HG03565 (cell line): ENCODE measurements at regions not wholly inside any gene's neighbourhood (a gene's known extent, or its start where the extent isn't known, plus 50 kb on each side); places are given as distances from the start of the nearest gene placed in this dataset.

Experiments used
- ATAC-seq: cut with Tn5 transposase; IDR thresholded peaks from one replicate; pipeline ENCODE4 v1.9.1; 2021; ENCODE audit warnings: mild to moderate bottlenecking, moderate library complexity; ENCODE audit not compliant: unreplicated experiment

DNA sequence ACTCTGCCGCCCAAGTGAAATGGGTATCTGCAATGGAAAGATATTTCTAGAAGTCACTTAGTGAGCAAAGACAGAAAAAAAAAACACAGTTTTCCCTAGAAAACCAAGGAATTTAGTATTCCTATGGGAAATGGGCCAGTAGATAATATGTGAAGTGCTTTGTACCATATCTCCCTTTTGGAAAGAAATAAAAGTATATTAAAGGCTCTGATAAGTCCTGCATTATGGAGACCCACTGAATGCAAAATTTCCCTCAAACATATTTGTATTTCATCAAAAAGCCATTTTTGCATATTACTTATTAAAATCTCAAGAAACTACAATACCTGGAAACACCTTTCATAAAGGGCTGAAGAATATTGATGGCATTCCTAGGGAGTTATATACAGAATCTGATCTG is 51.6 kb upstream of the DYNLRB2 start:
- no peak for ATAC-seq

DNA sequence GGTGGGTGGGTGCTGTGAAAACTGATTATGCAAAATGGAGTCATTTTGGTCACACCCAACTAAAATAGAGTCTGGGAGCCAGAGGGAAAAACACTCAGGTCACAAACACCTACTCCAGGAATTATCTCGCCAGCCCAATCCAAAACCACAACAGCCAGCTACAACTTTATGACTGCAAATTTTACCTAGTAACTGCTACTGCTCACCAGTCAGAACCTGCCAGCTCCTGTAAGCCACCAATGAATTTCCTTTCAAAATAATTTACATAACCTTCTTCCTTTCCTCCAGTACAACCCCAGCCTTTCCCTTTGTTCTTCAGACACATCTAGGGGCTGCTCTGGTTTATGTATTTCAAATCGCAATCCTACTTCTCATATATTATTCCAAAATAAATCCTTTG is 52.6 kb upstream of the DYNLRB2 start:
- no peak for ATAC-seq

DNA sequence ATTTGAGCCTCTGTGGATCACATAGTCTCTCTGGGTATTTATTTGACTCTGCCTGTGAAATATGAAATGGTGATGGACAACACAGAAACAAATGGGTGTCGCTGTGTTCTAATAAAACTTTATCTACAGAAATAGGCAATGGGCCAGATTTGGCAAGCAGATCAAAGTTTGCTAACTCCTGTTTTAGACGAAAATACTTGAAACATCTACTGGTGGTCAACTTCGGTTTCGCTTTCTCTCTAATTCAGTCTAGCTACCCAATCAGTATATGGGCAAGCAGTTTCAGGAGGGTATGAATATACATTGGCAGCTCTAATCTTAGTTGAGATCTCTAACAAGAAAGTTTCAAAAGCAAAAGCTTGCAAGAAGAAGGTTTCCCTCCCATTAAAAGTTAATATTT is 60.1 kb upstream of the DYNLRB2 start:
- no peak for ATAC-seq

DNA sequence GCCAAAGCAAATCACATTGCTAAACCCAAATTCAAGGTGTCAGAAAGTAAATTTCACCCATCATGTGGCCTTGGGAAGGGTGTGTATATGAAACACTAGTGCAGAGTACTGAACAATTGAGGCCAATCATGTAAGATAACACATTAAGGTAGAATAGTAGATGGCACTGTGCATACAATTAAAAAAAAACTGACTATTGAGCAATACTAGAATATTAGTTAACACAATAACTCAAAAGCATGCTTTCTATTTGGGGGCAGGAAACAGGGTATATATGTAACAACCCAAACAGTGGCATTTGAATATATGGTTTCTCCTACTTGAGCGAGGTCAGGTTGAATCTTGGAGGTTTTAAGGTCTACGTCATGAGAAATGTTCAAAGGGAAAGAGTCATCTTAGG is 63.0 kb upstream of the DYNLRB2 start:
- ATAC-seq = no peak

DNA sequence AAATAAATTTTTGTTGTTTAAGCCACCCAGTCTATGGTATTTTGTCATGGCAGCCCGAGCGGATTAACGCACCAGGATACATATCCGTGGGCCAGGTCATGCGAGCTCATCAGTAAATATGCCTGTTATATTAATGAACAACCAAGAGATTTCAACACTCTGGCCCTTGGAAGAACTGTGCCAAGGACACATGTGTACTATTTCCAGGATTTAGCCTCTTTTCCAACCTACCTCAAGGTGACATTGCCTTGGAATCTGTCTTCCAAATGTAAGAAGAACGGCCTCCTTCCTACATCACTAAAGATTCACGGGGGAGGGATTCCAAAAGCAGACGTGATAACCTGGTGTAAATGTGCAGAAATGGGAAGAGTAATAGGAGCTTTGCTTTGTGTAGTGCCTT is 72.8 kb upstream of the DYNLRB2 start:
- ATAC-seq = no peak

DNA sequence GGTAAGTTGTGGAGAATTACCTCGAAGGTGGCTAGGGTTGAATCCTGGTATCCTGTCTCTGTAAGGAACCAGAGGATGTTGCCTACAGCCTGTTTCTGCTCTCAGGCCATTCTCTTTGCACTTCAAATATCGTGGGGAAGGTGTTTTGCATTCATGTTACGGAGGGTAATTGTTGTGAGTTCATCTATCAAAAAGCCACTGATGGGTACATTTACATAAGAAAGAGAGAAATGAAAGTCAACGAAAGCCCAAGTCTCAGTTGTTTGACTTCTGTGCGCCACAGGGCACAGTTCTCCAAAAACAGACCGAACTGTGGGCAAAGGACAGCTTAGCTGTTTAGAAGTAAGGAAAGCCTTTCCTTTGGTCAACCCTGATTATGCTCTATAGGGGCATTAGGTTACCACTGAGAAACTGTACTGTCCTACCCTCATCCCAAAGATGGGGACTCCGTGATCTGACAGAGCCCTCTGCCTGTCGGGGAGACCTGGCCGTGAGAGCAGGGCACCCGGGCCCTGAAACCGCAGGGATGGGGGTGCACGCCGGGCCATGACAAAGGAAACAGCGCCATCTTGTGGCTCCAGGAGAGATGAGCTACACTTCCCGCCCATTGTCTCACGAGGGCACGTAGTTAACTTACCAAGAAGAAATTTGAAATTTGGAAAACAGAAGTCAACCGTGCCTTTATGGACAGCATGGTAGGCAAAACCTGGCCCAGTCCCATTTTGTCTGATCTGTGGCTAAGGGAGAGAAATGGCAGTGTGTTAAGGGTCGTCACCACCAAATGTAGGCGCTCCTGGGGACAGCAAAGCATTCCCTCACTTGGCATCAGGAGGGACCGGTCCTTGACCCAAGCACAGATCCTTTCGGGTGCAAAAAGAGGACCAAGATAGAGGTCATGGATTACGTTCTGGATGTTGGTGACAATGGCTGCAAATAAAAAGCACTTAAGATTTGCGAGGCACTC is 74.5 kb upstream of the DYNLRB2 start:
- ATAC-seq = peak; percentile 45

DNA sequence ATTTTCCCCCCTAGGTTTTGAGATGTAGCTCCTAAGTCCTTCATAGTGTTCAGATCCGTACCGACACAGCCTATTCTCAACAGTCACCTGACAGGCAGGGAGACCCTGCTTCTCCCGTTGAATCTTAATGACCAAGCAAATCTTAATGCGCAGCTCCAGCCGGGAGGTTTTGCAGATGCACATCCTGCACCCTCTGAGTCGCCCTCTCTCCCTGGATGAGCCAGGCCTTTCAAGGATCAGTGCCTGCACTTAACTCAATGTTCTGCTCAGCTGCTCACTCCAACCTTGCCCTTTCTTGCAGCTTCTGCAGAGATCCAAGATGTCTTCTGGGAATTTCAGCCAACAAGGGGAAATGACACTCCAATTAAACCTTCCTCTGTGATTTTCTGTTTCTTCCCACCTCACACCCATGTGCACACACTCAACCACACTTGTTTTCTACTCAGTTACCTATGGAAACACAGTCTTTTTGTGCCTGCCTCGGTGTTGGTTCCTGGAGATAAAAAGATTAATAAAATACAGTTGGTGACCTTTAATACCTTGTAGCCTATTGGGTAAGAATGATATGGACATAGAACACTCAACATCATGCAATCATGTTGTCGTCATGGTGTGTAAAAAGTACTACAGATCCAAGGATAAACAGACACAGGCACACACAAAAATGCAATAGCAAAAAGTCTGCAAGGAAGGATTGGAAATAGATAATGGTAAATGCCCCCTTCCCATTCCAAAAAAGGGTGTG is 76.9 kb upstream of the DYNLRB2 start:
- ATAC-seq = no peak

DNA sequence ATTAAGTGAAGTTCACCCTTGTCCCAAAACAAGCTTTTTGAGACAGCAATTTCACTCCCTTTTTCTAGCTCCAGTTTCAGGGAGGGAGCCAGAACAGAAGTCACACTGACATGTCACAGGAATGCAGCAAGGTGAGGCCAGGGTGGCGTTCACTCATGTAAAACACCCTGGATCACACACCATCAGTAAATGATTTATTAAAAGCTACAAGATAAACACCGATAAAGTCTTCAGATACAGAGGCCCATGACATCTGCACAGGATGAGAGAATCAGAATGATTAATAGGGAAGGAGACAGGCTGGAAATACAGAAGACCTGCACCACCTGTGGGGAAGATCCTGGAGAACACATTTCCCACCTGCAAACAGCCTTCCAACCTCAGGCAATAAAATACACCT is 77.5 kb upstream of the DYNLRB2 start:
- ATAC-seq = no peak

DNA sequence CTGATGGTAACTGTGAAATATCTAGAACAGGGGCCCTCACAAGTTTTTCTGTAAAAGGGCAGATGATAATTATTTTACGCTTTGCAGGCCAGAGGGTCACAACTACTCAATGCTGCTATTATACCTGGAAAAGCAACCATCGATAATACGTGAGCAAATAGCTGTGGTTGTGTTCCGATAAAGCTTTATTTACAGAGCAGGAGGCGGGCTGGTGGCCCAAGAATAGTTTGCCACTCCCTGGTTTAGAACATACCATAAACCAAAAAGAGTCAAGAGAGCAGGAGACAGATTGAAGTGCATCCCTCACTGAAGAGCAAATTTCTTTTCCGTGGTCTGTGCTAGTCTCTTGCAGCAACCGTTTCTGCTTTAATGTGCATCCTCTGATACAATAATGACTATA is 77.9 kb upstream of the DYNLRB2 start:
- no peak for ATAC-seq

DNA sequence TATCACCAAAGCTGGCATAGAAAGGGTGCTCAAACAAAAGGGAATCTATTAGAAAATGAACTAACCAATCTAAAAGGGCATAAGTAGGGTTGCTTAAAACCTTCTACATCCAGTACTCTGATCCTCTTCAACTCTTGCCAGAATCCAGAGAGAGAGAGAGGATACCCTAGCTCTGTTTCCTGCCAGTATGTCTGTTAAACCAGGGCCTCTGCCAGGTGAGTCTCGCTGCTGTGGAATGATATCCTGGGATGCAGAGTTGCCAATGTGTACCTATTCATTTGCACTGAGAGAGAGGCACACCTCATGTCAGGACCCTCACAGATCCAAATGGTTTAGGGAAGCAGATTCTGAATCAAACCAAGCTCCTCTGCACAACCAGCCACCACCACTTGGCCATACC is 79.8 kb upstream of the DYNLRB2 start:
- no peak for ATAC-seq

DNA sequence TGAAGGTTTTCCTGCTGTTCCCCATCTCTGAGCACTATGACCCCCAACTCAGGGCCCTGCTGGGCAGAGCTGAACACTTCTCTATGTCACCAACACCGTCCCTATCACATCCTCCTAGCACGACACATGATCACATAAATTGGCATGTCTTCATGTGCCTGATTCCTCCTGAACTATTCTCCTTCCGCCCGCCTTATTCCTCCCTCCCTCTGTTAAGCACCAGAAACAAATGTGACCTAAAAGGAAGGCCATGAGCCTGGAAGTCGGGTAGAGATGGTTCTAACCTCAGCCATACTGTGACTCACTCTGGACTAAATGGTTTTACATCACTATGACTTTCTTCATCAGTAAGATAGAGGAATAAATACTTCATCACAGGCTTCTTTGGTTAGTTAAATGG is 80.8 kb upstream of the DYNLRB2 start:
- ATAC-seq = no peak

DNA sequence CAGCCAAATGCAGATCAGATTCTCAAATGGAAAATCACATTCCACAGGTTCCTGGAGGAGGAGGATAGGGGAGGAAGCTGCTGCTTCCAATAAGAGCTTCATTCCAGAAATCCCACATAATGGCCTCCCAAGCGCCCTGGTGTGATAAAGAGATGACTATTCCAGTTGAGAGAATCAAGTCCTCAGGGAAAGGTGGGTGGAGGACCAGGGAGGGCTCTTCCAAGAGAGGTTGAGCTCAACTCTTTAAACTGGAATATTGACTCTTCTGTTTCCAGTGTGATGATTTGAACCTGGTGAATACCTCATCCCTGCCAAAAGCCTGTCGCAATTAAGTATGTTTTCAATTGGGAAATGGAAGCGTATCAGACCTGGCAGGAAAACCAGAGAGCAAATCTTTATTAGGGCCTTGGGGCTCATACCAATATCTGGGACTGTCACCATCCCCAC is 81.4 kb upstream of the DYNLRB2 start:
- no peak for ATAC-seq

DNA sequence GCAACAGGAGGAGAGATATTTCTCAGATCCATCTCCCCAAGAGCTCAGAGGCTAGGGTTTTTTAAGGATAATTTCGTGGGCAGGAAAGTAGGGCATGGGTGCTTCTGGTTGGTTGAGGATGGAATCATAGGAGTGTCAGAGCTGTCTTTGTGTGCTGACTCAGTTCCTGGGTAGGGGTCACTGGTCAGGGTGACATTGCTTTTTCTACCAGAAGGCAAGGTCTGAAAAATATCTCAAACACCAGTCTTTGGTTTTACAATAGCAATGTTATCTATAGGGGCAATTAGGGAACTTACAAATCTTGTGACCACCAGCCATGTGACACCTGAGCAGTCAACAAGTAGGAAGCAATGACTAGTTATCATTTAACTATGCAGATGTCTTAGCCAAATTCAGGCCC is 82.9 kb upstream of the DYNLRB2 start:
- no peak for ATAC-seq

DNA sequence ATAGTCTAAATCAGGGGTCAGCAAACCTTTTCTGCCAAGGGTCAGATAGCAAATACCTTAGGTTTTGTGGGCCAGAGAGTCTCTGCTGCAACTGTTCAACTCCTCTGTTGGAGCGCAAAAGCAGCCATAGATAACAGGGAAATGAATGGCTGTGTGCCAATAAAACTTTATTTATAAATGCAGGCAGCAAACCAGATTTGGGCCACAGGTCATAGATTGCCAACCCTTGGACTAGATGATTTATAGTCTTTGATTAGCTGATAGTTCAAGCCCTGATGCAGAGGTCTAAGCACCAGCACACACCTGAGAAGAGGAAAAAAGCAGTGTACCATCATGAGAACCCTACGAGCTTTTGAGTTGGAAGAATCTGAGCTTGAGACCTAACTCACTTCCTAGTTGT is 86.0 kb upstream of the DYNLRB2 start:
- ATAC-seq = no peak

DNA sequence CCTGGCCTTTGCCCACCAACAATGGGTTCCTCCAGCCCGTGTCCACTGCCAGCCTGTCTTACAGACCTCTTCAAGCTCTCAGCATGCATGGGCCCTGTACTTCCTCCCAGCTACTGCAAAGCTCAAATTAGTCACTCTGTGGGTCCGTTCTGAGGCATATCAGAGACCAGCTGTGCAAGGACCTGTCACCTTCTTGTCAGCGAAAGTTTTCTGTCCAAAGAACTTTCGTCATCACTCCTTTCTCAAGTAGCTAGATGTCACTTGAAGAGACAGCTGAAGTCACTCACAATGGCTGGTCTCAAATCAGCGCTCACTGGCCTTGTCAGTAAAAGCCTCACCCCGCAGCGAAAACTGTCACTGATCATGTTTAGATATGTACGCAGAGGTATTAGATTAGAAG is 91.4 kb upstream of the DYNLRB2 start:
- ATAC-seq = no peak

DNA sequence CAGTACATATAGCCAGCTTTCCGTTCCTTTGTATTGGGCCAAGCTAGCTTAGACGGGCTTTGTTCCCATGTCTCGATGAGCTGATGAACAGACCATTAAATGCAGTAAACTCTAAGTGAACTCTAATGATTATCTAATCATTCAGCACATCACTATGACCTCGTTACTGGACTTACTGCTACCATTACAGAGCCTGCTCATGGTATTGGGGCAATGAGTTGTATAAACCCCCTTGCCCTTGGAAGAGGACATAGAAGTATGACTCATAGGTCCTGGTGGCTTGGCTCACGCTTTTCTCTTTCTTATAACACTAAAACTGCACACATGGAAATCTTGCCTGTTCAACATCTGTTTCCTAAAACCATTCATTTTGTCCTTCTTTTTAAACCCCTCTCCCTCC is 93.6 kb upstream of the DYNLRB2 start:
- no peak for ATAC-seq

DNA sequence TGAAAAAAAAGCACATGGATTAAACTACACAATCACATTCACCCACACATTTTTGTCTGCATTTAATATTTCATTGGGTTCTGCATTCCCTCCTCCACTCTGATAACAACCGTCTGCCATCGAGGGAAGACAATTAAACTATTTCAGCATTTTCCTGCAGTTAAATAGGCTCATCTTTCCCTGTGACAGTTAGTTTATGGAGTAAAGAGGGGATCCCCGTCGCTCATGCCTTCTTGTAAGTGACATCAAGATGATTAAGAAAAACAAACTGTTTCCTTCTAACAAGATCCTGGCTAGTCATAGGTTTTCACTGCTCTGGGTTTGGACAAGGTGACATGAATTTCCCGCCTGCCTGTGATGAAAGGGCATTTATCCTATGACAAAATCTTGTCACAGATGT is 98.0 kb upstream of the DYNLRB2 start:
- ATAC-seq = no peak

DNA sequence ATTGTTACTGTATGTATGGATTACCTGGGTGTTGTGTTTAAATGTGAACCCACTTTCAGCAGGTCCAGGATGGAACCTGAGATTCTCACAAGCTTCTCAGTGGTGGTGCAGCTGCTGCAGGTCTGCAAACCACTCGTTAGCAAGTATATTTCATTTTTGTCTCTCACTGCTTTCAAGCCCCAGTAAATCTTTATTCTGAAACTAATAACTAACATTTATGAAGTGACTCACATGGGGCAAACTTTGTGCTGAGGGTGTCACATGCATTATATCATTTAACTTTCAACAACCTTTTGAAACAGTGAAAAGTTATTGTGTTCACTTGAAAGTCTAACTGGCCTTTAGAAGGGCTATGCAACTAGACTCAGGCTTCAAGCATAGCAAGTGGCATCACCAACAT is 98.9 kb upstream of the DYNLRB2 start:
- no peak for ATAC-seq

DNA sequence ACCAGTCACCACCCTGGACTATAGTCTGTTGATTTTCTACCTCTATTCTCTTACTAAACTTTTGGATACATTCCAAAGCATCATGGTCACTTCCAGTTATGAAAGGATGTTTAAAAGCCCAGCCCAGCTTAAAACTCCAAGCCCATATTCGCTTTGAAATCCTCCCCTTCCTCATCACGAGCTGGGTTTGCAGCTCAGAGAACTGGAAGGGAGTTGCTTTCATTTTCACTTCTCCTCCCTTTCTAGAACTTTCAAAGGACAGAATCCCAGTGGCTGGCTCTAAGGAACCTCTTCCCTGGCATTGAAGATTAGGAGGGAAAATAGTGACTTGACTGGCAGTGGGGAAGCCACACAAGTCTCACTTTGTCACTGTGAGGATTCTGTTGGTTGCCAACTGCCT is 100.1 kb upstream of the DYNLRB2 start:
- no peak for ATAC-seq

DNA sequence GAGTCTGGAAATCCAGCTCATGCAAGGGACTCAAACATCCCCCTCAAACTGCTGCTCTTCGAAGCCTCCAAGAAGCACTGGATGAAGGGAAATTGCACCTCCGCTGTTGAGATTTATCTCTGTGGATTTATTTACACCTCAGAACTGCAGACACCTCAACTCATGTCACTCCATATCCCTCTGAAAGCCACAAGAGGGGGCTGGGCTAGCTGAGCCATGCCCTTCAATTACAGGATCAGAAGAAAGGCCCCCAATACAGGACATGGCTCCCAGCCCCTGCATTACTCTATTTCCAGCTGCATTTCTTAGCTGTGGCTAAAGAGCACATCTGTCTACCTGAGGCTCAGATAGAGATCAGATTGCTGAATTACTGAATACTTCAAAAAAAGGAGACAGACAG is 103.1 kb upstream of the DYNLRB2 start:
- no peak for ATAC-seq

DNA sequence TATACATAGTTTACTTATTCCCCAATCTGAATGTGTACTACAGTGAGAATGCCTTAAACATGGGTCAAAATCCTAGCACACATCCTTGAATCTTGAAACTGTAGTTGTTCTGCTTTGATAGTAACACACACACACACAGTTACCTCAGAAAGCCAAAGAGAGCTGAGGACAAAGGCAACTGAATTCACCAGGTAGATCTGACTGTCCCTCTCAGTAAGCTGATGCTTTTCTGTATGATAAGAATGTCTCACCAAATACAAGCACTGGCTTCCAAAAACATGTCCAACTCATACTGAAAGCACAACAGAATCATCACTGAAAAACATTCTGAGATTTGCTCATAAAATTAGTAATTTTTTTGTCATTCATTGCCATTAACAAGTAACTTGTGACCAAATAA is 104.3 kb upstream of the DYNLRB2 start:
- ATAC-seq = no peak

DNA sequence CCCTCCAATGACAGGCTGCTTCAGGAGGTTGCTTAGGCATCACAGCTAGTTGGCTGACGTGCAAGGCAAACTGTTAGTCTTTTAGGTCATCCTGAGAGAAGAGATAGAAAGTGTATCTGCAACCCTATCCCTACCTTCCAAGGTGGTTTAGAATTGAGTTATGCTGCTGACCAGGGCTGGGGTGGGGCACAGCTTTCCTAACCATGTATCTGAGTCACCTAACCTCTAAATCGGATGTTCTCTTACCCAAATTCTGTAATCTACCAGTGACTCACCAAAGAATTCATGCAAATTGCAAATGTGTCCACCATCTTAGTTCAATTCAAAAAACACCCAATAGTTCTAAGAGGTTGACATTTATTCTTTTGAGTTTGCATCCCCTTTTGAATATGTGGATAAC is 107.2 kb upstream of the DYNLRB2 start:
- no peak for ATAC-seq
